Stomach (tissue), 8 donors: ENCODE measurements at regions not wholly inside any gene's neighbourhood (a gene's known extent, or its start where the extent isn't known, plus 50 kb on each side); places are given as distances from the start of the nearest gene placed in this dataset.
A peak's percentile ranks its signal among the peaks of the same experiment; 100 is the strongest.

ENCODE experiments used
- DNase-seq, 2 donors: peaks; one replicate each; pipeline versions ENCODE4 v3.0.0 to v3.0.0-alpha.2; 2013 to 2019
- H3K27ac ChIP-seq, 5 donors: fragments of 200-600 bp in 4 of 5; sonication (generic) in 4 of 5; one replicate each; pipeline ENCODE4 v1.5.1; 2013 to 2019; ENCODE audit warnings: mild to moderate bottlenecking in 1 of 5, moderate library complexity in 1 of 5
- H3K27me3 ChIP-seq, 3 donors: fragments of 200-600 bp; sonication (generic); one replicate each; pipeline ENCODE4 v1.5.1; 2017 to 2019; ENCODE audit warnings: mixed run types in 1 of 3
- H3K36me3 ChIP-seq, 4 donors: fragments of 200-600 bp; sonication (generic); 1 replicate in 3 of 4; 2 replicates in 1 of 4; pipeline ENCODE4 v1.5.1; 2016 to 2019
- H3K4me1 ChIP-seq, 4 donors: fragments of 200-600 bp; sonication (generic); one replicate each; pipeline ENCODE4 v1.5.1; 2016 to 2019
- H3K4me3 ChIP-seq, 4 donors: fragments of 200-600 bp; sonication (generic) in 3 of 4; one replicate each; pipeline ENCODE4 v1.5.1; 2016 to 2019; ENCODE audit warnings: mild to moderate bottlenecking in 1 of 4
- H3K9me3 ChIP-seq, 4 donors: fragments of 200-600 bp; sonication (generic); one replicate each; pipeline ENCODE4 v1.5.1; 2016 to 2019
- EP300 ChIP-seq: sonication (generic); formaldehyde crosslinking; IDR thresholded peaks from one replicate; pipeline ENCODE4 v1.6.1; 2017; ENCODE audit warnings: antibody characterized with exemption
- POLR2A ChIP-seq, 4 donors: fragments of 450-650 bp; IDR thresholded peaks; one replicate each; pipeline ENCODE4 v1.6.1; 2016; ENCODE audit warnings: antibody characterized with exemption in 4 of 4, control low read depth in 2 of 4, mild to moderate bottlenecking in 1 of 4, moderate library complexity in 1 of 4
- POLR2AphosphoS5 ChIP-seq, 3 donors: sonication (generic); formaldehyde crosslinking; IDR thresholded peaks; one replicate each; pipeline ENCODE4 v1.6.1; 2016; ENCODE audit warnings: antibody characterized with exemption in 3 of 3
- WGBS, 5 donors: extraction: QIAGEN DNeasy Blood & Tissue Kit in 3 of 5; methylation state at CpG; one replicate each; pipeline versions ENCODE4 v1.1.5 to v1.1.7; 2013 to 2018; 5-methylcytosine and 5-hydroxymethylcytosine counted together
- intact Hi-C: fragments of 100-400 bp; cut with DNase I; formaldehyde crosslinking; loops from one replicate; pipeline ENCODE4 v1.15.1; 2023; ENCODE audit warnings: low total_unique reads
- TF ChIP-seq, protein P1 (sequence below), 7 experiments: fragments of 450-650 bp in 4 of 7; fragments of 200-600 bp in 3 of 7; sonication (generic) in 3 of 7; IDR thresholded peaks; one replicate each; pipeline ENCODE4 v1.5.1; 2016 to 2019; ENCODE audit warnings: antibody characterized with exemption in 7 of 7, control low read depth in 2 of 7, mild to moderate bottlenecking in 1 of 7
- donor health status: healthy with polysubstance abuse.
- donor health status: Bipolar disorder and iron deficiency.
- donor health status: healthy.

DNA sequence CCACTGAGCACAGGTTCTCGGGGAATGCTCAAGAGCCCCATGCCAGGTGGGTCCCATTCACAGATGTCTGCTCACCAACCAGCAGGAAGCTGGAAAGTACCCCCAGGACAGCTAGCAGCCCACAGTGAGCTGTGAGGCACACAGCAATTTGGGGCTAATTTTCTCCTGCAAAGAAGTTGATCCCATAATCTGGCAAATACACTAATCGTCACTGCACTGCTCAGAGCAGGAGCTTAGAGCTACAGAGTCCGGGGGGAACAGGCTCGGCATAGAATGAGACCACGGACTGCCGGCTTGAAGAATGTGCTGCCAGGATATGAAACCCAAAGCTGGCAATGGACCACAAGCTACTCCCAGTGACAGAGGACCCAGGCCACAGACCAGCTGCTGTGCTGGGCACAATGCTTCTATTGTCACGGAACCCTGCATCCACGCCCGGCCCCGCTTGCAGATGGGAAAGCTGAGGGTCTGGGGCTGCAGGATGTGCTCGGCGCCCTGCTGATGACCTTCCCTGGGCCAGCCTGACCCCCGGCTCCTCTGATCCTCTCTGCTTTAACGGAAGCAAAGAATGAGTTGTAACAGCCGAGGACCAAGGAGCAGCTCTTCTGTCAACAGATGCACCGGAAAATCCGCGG lies 239.7 kb downstream of the CTTN start:
- Histone ChIP-seq H3K9me3 (no peaks in the 10 kb centered on the region), H3K27ac (no peak overlapping the region), H3K36me3 (no peaks in the 10 kb centered on the region), H3K4me3 (no peak overlapping the region), H3K4me1 (no peaks in the 10 kb centered on the region), H3K27me3 (peaks cover 0 to 13% (median 0%) of the 10 kb centered on the region in 3 donors)
- TF ChIP-seq, protein P1, sequence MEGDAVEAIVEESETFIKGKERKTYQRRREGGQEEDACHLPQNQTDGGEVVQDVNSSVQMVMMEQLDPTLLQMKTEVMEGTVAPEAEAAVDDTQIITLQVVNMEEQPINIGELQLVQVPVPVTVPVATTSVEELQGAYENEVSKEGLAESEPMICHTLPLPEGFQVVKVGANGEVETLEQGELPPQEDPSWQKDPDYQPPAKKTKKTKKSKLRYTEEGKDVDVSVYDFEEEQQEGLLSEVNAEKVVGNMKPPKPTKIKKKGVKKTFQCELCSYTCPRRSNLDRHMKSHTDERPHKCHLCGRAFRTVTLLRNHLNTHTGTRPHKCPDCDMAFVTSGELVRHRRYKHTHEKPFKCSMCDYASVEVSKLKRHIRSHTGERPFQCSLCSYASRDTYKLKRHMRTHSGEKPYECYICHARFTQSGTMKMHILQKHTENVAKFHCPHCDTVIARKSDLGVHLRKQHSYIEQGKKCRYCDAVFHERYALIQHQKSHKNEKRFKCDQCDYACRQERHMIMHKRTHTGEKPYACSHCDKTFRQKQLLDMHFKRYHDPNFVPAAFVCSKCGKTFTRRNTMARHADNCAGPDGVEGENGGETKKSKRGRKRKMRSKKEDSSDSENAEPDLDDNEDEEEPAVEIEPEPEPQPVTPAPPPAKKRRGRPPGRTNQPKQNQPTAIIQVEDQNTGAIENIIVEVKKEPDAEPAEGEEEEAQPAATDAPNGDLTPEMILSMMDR (IDR thresholded peaks at IDR 0.05) = no peak
- TF ChIP-seq POLR2A (IDR thresholded peaks at IDR 0.05) (no peak), POLR2AphosphoS5 (IDR thresholded peaks at IDR 0.05) (no peak), EP300 (no peak)
- WGBS, 5 donors = 74 to 84% (median 82%) methylated on average over 14 to 18 of the region's 18 CpGs
- peak in 1 of 2 donors; percentile 47 for DNase-seq
- intact Hi-C loops = no loop called here

DNA sequence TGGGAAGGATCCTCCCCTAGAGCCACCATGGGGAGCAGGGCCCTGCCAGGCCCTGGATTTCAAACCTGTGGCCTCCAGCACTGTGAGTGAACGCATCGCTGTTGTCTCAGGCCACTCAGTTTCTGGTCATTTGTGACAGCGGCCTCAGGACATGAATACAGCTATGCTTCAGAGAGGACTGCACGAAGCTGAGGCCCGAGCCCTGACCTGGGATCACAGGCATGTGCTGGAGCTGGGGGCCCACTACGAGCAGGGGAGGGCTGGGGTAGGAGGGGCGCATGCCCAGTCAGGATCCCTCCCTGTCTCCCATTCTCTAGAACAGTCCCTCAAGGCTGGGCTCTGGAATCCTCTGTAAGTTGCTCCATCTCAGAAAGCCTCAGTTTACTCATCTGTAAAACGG lies 242.1 kb downstream of the CTTN start:
- H3K4me1 ChIP-seq = no peaks in the 10 kb centered on the region
- intact Hi-C loops = no loop called here
- 80 to 98% (median 94%) methylated on average over 7 to 8 of the region's 8 CpGs for WGBS, 5 donors
- H3K9me3 ChIP-seq = no peaks in the 10 kb centered on the region
- TF ChIP-seq POLR2AphosphoS5 (IDR thresholded peaks at IDR 0.05) = no peak
- TF ChIP-seq POLR2A (IDR thresholded peaks at IDR 0.05) = no peak
- TF ChIP-seq EP300 = no peak
- TF ChIP-seq, protein P1 (IDR thresholded peaks at IDR 0.05) = no peak
- H3K36me3 ChIP-seq = no peaks in the 10 kb centered on the region
- no peak overlapping the region for H3K4me3 ChIP-seq
- DNase-seq = no peak
- H3K27me3 ChIP-seq = peaks cover 0 to 13% (median 0%) of the 10 kb centered on the region in 3 donors
- no peak overlapping the region for H3K27ac ChIP-seq

GRCh38 chr11:70641369-70641768 lies 243.0 kb downstream of the CTTN start:
- Histone ChIP-seq H3K4me1 (no peaks in the 10 kb centered on the region), H3K27me3 (peaks cover 0 to 21% (median 0%) of the 10 kb centered on the region in 3 donors), H3K27ac (no peak overlapping the region), H3K36me3 (no peaks in the 10 kb centered on the region), H3K9me3 (no peaks in the 10 kb centered on the region), H3K4me3 (no peak overlapping the region)
- WGBS, 5 donors = 56 to 75% (median 68%) methylated on average over 12 of the region's 12 CpGs
- TF ChIP-seq, protein P1 (IDR thresholded peaks at IDR 0.05) = no peak
- no peak for TF ChIP-seq POLR2A (IDR thresholded peaks at IDR 0.05)
- no peak for TF ChIP-seq EP300
- no peak for TF ChIP-seq POLR2AphosphoS5 (IDR thresholded peaks at IDR 0.05)
- intact Hi-C loops = no loop called here
- peak in 1 of 2 donors; percentile 57 for DNase-seq

DNA sequence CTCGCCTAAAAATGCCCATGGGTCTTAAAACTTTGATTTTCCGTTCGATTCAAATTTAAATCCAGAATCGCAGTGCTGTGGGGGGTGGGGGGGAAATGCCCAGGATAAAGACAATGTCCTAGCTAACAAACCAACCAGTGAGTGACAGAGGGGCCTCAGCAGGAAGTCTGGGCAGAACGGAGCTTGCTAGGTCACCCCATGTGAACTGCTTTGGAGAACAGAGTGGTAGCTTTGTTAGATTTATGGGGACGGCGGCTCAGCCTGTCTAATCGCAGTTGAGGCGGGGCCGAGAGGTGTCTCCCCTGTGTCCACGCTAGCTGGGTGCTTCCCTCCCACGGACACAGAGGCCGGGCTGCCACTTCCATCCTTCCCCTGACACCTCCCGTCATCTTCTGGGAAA lies 243.9 kb downstream of the CTTN start:
- 79 to 89% (median 81%) methylated on average over 14 of the region's 14 CpGs for WGBS, 5 donors
- Histone ChIP-seq H3K27ac (no peak overlapping the region), H3K9me3 (no peaks in the 10 kb centered on the region), H3K36me3 (no peaks in the 10 kb centered on the region), H3K27me3 (peaks cover 0 to 26% (median 0%) of the 10 kb centered on the region in 3 donors), H3K4me1 (no peaks in the 10 kb centered on the region), H3K4me3 (no peak overlapping the region)
- no peak for DNase-seq
- intact Hi-C loops = no loop called here
- TF ChIP-seq EP300 = no peak
- no peak for TF ChIP-seq POLR2AphosphoS5 (IDR thresholded peaks at IDR 0.05)
- TF ChIP-seq, protein P1 (IDR thresholded peaks at IDR 0.05) = no peak
- no peak for TF ChIP-seq POLR2A (IDR thresholded peaks at IDR 0.05)
